GM12878 (cell line): ENCODE measurements at regions not wholly inside any gene's neighbourhood (a gene's known extent, or its start where the extent isn't known, plus 50 kb on each side); places are given as distances from the start of the nearest gene placed in this dataset.

ENCODE experiments used
- BRCA1 ChIP-seq: IDR thresholded peaks from 2 replicates; pipeline ENCODE4 v1.6.1; 2011; ENCODE audit warnings: low read depth, low read length, improper control_type of control experiment
- CREB1 ChIP-seq: IDR thresholded peaks from 2 replicates; pipeline ENCODE4 v1.6.1; 2012; ENCODE audit warnings: low read depth, mild to moderate bottlenecking, inconsistent platforms
- EGR1 ChIP-seq, 2 experiments: IDR thresholded peaks; 1 replicate in 1 of 2; 2 replicates in 1 of 2; pipeline ENCODE4 v1.6.1; 2011 to 2012; ENCODE audit warnings: low read depth in 2 of 2, low read length in 2 of 2, borderline replicate concordance in 1 of 2, mild to moderate bottlenecking in 1 of 2, moderate library complexity in 1 of 2
- FOS ChIP-seq: IDR thresholded peaks from 3 replicates; pipeline ENCODE4 v1.6.1; 2011; ENCODE audit warnings: borderline replicate concordance; ENCODE audit not compliant: insufficient read length; ENCODE audit errors: extremely low read depth
- IKZF2 ChIP-seq, 2 experiments: fragments of 450-650 bp; IDR thresholded peaks; 2 replicates each; pipeline ENCODE4 v1.6.1; 2017; ENCODE audit warnings: mild to moderate bottlenecking in 2 of 2, moderate library complexity in 2 of 2
- JUNB ChIP-seq: IDR thresholded peaks from 2 replicates; pipeline ENCODE4 v1.6.1; 2016; ENCODE audit warnings: antibody characterized with exemption, mild to moderate bottlenecking
- MEF2A ChIP-seq: IDR thresholded peaks from 2 replicates; pipeline ENCODE4 v1.6.1; 2011; ENCODE audit warnings: low read depth, mild to moderate bottlenecking, low read length, moderate library complexity; ENCODE audit not compliant: insufficient read depth
- MTA3 ChIP-seq: IDR thresholded peaks from 2 replicates; pipeline ENCODE4 v1.6.1; 2012; ENCODE audit warnings: low read length, inconsistent platforms, borderline replicate concordance
- MYC ChIP-seq: IDR thresholded peaks from 2 replicates; pipeline ENCODE4 v1.6.1; 2011; ENCODE audit warnings: mild to moderate bottlenecking, low read length, moderate library complexity, inconsistent platforms; ENCODE audit not compliant: insufficient read depth, insufficient replicate concordance, insufficient read length, severe bottlenecking
- PML ChIP-seq: IDR thresholded peaks from 2 replicates; pipeline ENCODE4 v1.6.1; 2012; ENCODE audit warnings: low read length, inconsistent platforms
- RCOR1 ChIP-seq: conservative IDR thresholded peaks from 2 replicates; pipeline ENCODE4 v1.6.1; 2012; ENCODE audit warnings: low read depth, low read length, improper control_type of control experiment
- SMAD1 ChIP-seq: fragments of 450-650 bp; IDR thresholded peaks from 2 replicates; pipeline ENCODE4 v1.6.1; 2018; ENCODE audit warnings: mild to moderate bottlenecking, low read depth; ENCODE audit not compliant: partially characterized antibody
- SUPT20H ChIP-seq: IDR thresholded peaks from 2 replicates; pipeline ENCODE4 v1.6.1; 2011; ENCODE audit warnings: low read depth, mild to moderate bottlenecking, low read length, moderate library complexity, borderline replicate concordance; ENCODE audit not compliant: control insufficient read depth
- TARDBP ChIP-seq: IDR thresholded peaks from 2 replicates; pipeline ENCODE4 v1.6.1; 2016; ENCODE audit warnings: borderline replicate concordance
- ZZZ3 ChIP-seq: IDR thresholded peaks from 2 replicates; pipeline ENCODE4 v1.6.1; 2011; ENCODE audit warnings: low read depth; ENCODE audit not compliant: control insufficient read depth, insufficient read length
- TF ChIP-seq, protein P1 (sequence below): fragments of 150-350 bp; IDR thresholded peaks from 2 replicates; pipeline ENCODE4 v1.6.1; 2016; ENCODE audit warnings: low read depth, low read length
- TF ChIP-seq, protein P2 (sequence below), 3 experiments: IDR thresholded peaks in 2 of 3; conservative IDR thresholded peaks in 1 of 3; 2 replicates each; pipeline ENCODE4 v1.5.1; 2011; ENCODE audit warnings: low read depth in 3 of 3, low read length in 3 of 3, mild to moderate bottlenecking in 3 of 3, control low read depth in 2 of 3, moderate library complexity in 2 of 3, inconsistent platforms in 1 of 3, mixed read lengths in 1 of 3; ENCODE audit not compliant: control insufficient read depth in 2 of 3, insufficient read depth in 1 of 3; ENCODE audit errors: extremely low read depth in 1 of 3
- TF ChIP-seq, protein P3 (sequence below): fragments of 450-650 bp; IDR thresholded peaks from 2 replicates; pipeline ENCODE4 v1.6.1; 2017; ENCODE audit warnings: mild to moderate bottlenecking, moderate library complexity

DNA sequence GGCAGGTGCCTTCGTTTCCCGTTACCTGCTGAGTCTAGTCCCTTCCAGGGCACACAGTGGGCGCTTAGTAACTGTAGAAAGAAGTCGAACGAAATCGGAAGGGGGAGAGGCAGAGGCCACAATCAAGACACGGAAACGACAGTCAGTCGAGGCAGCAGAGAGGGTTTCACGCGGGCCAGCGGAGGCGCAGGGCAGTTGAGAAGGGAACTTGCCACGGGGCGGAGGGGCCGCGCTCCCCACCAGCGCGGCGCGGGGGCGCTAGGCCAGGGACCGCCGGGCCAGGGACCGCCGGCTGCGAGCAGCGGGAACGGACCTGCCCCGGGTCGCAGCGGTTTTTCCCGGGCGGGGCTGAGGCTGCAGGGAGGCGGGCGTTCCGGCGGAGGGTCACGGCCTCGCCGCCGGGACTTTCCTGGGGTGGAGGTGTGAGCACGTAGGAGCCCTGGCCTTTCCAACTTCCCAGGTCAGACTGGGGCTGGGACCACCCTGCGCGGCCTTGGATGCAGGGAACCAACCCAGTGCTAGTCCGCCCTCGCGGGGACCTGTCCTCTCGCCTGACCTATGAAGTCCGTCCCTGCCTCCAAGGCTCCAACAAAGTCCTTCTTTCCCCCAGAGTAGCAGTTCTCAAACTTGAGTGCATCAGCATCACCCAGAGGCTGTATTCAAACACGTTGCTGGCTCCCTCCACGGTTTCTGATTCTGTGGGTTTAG lies 150.1 kb upstream of the FGGY start (continued):
- TF ChIP-seq, protein P1, sequence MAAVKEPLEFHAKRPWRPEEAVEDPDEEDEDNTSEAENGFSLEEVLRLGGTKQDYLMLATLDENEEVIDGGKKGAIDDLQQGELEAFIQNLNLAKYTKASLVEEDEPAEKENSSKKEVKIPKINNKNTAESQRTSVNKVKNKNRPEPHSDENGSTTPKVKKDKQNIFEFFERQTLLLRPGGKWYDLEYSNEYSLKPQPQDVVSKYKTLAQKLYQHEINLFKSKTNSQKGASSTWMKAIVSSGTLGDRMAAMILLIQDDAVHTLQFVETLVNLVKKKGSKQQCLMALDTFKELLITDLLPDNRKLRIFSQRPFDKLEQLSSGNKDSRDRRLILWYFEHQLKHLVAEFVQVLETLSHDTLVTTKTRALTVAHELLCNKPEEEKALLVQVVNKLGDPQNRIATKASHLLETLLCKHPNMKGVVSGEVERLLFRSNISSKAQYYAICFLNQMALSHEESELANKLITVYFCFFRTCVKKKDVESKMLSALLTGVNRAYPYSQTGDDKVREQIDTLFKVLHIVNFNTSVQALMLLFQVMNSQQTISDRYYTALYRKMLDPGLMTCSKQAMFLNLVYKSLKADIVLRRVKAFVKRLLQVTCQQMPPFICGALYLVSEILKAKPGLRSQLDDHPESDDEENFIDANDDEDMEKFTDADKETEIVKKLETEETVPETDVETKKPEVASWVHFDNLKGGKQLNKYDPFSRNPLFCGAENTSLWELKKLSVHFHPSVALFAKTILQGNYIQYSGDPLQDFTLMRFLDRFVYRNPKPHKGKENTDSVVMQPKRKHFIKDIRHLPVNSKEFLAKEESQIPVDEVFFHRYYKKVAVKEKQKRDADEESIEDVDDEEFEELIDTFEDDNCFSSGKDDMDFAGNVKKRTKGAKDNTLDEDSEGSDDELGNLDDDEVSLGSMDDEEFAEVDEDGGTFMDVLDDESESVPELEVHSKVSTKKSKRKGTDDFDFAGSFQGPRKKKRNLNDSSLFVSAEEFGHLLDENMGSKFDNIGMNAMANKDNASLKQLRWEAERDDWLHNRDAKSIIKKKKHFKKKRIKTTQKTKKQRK = no peak
- TF ChIP-seq, protein P2, sequence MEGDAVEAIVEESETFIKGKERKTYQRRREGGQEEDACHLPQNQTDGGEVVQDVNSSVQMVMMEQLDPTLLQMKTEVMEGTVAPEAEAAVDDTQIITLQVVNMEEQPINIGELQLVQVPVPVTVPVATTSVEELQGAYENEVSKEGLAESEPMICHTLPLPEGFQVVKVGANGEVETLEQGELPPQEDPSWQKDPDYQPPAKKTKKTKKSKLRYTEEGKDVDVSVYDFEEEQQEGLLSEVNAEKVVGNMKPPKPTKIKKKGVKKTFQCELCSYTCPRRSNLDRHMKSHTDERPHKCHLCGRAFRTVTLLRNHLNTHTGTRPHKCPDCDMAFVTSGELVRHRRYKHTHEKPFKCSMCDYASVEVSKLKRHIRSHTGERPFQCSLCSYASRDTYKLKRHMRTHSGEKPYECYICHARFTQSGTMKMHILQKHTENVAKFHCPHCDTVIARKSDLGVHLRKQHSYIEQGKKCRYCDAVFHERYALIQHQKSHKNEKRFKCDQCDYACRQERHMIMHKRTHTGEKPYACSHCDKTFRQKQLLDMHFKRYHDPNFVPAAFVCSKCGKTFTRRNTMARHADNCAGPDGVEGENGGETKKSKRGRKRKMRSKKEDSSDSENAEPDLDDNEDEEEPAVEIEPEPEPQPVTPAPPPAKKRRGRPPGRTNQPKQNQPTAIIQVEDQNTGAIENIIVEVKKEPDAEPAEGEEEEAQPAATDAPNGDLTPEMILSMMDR (IDR thresholded peaks at IDR 0.05 in 2 of 3, conservative IDR thresholded peaks at IDR 0.05 in 1 of 3; ENCODE audit: control insufficient read depth in 2 of 3, extremely low read depth in 1 of 3, insufficient read depth in 1 of 3, low read depth in 3 of 3, low read length in 3 of 3) = peak in 2 of 3 experiments; percentile 1 to 18; a peak in 1 of 6 replicates
- no peak for TF ChIP-seq FOS
- no peak for TF ChIP-seq BRCA1
- 0 out of 2 replicates have a peak, but pooled peaks have one; percentile 49 for TF ChIP-seq RCOR1
- no peak for TF ChIP-seq TARDBP
- no peak for TF ChIP-seq SMAD1
- TF ChIP-seq IKZF2 (IDR thresholded peaks at IDR 0.05) = peak; percentile 32 to 74; a peak in 3 of 4 replicates
- TF ChIP-seq MYC = no peak
- no peak for TF ChIP-seq ZZZ3
- peak in 1 of 2 experiments; percentile 60; a peak in 2 of 3 replicates for TF ChIP-seq EGR1 (IDR thresholded peaks at IDR 0.05; ENCODE audit: borderline replicate concordance in 1 of 2, low read depth in 2 of 2, low read length in 2 of 2)
- TF ChIP-seq MTA3 = no peak
- TF ChIP-seq SUPT20H = no peak
- no peak for TF ChIP-seq PML
- no peak for TF ChIP-seq MEF2A
- no peak for TF ChIP-seq CREB1
- TF ChIP-seq, protein P3, sequence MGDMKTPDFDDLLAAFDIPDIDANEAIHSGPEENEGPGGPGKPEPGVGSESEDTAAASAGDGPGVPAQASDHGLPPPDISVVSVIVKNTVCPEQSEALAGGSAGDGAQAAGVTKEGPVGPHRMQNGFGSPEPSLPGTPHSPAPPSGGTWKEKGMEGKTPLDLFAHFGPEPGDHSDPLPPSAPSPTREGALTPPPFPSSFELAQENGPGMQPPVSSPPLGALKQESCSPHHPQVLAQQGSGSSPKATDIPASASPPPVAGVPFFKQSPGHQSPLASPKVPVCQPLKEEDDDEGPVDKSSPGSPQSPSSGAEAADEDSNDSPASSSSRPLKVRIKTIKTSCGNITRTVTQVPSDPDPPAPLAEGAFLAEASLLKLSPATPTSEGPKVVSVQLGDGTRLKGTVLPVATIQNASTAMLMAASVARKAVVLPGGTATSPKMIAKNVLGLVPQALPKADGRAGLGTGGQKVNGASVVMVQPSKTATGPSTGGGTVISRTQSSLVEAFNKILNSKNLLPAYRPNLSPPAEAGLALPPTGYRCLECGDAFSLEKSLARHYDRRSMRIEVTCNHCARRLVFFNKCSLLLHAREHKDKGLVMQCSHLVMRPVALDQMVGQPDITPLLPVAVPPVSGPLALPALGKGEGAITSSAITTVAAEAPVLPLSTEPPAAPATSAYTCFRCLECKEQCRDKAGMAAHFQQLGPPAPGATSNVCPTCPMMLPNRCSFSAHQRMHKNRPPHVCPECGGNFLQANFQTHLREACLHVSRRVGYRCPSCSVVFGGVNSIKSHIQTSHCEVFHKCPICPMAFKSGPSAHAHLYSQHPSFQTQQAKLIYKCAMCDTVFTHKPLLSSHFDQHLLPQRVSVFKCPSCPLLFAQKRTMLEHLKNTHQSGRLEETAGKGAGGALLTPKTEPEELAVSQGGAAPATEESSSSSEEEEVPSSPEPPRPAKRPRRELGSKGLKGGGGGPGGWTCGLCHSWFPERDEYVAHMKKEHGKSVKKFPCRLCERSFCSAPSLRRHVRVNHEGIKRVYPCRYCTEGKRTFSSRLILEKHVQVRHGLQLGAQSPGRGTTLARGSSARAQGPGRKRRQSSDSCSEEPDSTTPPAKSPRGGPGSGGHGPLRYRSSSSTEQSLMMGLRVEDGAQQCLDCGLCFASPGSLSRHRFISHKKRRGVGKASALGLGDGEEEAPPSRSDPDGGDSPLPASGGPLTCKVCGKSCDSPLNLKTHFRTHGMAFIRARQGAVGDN = peak; percentile 78
- no peak for TF ChIP-seq JUNB
